GM18508 (cell line): ENCODE measurements at regions not wholly inside any gene's neighbourhood (a gene's known extent, or its start where the extent isn't known, plus 50 kb on each side); places are given as distances from the start of the nearest gene placed in this dataset.

Experiments used
- ATAC-seq: cut with Tn5 transposase; IDR thresholded peaks from one replicate; pipeline ENCODE4 v1.9.1; 2021; ENCODE audit warnings: moderate number of reproducible peaks; ENCODE audit not compliant: insufficient read depth, unreplicated experiment

GRCh38 chr5:35436400-35437057, 181.1 kb upstream of the SPEF2 start:
- ATAC-seq = no peak

- no peak for ATAC-seq
Measured at GRCh38 chr5:35430381-35431162, 187.1 kb upstream of the SPEF2 start.

GRCh38 chr5:35420200-35420599, 189.9 kb upstream of the PRLR start:
- ATAC-seq = no peak

GRCh38 chr5:35417040-35417439, 186.8 kb upstream of the PRLR start:
- ATAC-seq = no peak

GRCh38 chr5:35416217-35416988, 186.1 kb upstream of the PRLR start:
- no peak for ATAC-seq

- ATAC-seq = no peak
Measured at GRCh38 chr5:35415309-35415708, 185.0 kb upstream of the PRLR start.

- no peak for ATAC-seq
Measured at GRCh38 chr5:35409361-35409760, 179.1 kb upstream of the PRLR start.

- no peak for ATAC-seq
Measured at GRCh38 chr5:35408146-35408545, 177.9 kb upstream of the PRLR start.

GRCh38 chr5:35407697-35408096, 177.4 kb upstream of the PRLR start:
- ATAC-seq = no peak

- ATAC-seq = no peak
Measured at GRCh38 chr5:35405938-35406337, 175.7 kb upstream of the PRLR start.

- ATAC-seq = no peak
Measured at GRCh38 chr5:35404701-35405100, 174.4 kb upstream of the PRLR start.

- no peak for ATAC-seq
Measured at GRCh38 chr5:35393901-35394300, 163.6 kb upstream of the PRLR start.

- ATAC-seq = no peak
Measured at GRCh38 chr5:35384658-35385057, 154.4 kb upstream of the PRLR start.

- ATAC-seq = no peak
Measured at GRCh38 chr5:35383041-35383440, 152.8 kb upstream of the PRLR start.

GRCh38 chr5:35377653-35378052, 147.4 kb upstream of the PRLR start:
- no peak for ATAC-seq

GRCh38 chr5:35374584-35374983, 144.3 kb upstream of the PRLR start:
- ATAC-seq = no peak

GRCh38 chr5:35373249-35373648, 143.0 kb upstream of the PRLR start:
- no peak for ATAC-seq

GRCh38 chr5:35372482-35372881, 142.2 kb upstream of the PRLR start:
- no peak for ATAC-seq

- no peak for ATAC-seq
Measured at GRCh38 chr5:35371951-35372426, 141.7 kb upstream of the PRLR start.

- no peak for ATAC-seq
Measured at GRCh38 chr5:35370871-35371270, 140.6 kb upstream of the PRLR start.
